Lung (tissue), 11 donors: ENCODE measurements at regions not wholly inside any gene's neighbourhood (a gene's known extent, or its start where the extent isn't known, plus 50 kb on each side); places are given as distances from the start of the nearest gene placed in this dataset.

Source experiments
- ATAC-seq: fragments of 200-7000 bp; cut with Tn5 transposase; one replicate; pipeline ENCODE4 v1.9.1; 2020; ENCODE audit warnings: moderate number of reproducible peaks; ENCODE audit not compliant: insufficient read depth, low FRiP score
- DNase-seq, 3 donors: peaks; one replicate each; pipeline ENCODE4 v3.0.0-alpha.2; 2013 to 2017
- H3K27ac ChIP-seq, 2 donors: one replicate each; pipeline ENCODE4 v1.5.1; 2013; ENCODE audit warnings: mild to moderate bottlenecking in 2 of 2, moderate library complexity in 2 of 2, control low read depth in 1 of 2, inconsistent platforms in 1 of 2, low read depth in 1 of 2, low read length in 1 of 2
- H3K27me3 ChIP-seq, 3 donors: one replicate each; pipeline ENCODE4 v1.5.1; 2013; ENCODE audit warnings: low read length in 2 of 3; ENCODE audit not compliant: control insufficient read depth in 3 of 3, insufficient read depth in 3 of 3
- H3K36me3 ChIP-seq, 4 donors: one replicate each; pipeline ENCODE4 v1.5.1; 2013; ENCODE audit warnings: low read length in 4 of 4, mild to moderate bottlenecking in 1 of 4, moderate library complexity in 1 of 4; ENCODE audit not compliant: control insufficient read depth in 4 of 4, insufficient read depth in 4 of 4
- H3K4me1 ChIP-seq, 5 donors: one replicate each; pipeline ENCODE4 v1.5.1; 2013; ENCODE audit warnings: low read length in 5 of 5, mild to moderate bottlenecking in 2 of 5, moderate library complexity in 1 of 5; ENCODE audit not compliant: control insufficient read depth in 5 of 5, insufficient read depth in 5 of 5
- H3K4me3 ChIP-seq: one replicate; pipeline ENCODE4 v1.5.1; 2013; ENCODE audit warnings: mild to moderate bottlenecking, control low read depth, moderate library complexity
- H3K9ac ChIP-seq, 2 donors: one replicate each; pipeline ENCODE4 v1.5.1; 2013; ENCODE audit warnings: low read length in 2 of 2, control low read depth in 1 of 2; ENCODE audit not compliant: insufficient read depth in 1 of 2
- H3K9me3 ChIP-seq, 4 donors: one replicate each; pipeline ENCODE4 v1.5.1; 2013; ENCODE audit warnings: low read length in 3 of 4, mild to moderate bottlenecking in 1 of 4, moderate library complexity in 1 of 4; ENCODE audit not compliant: control insufficient read depth in 4 of 4, insufficient read depth in 3 of 4
- CTCF ChIP-seq: IDR thresholded peaks from 2 replicates; pipeline ENCODE4 v1.5.1; 2012; ENCODE audit warnings: mild to moderate bottlenecking; ENCODE audit errors: control extremely low read depth, extremely low read depth
- WGBS, 2 donors: extraction: QIAGEN DNeasy Blood & Tissue Kit; methylation state at CpG; one replicate each; pipeline ENCODE4 v1.1.7; 2013; 5-methylcytosine and 5-hydroxymethylcytosine counted together
- donor health status: control.
- donor health status: control.
- donor health status: Bipolar disorder and iron deficiency.
- donor health status: healthy.
- donor health status: DM: yes; HTN: yes; CAD: no.

GRCh38 chr10:83075815-83076355 lies 1063.4 kb upstream of the GHITM start:
- DNase-seq, result peak; percentile 23 to 82 (median 74)

DNA sequence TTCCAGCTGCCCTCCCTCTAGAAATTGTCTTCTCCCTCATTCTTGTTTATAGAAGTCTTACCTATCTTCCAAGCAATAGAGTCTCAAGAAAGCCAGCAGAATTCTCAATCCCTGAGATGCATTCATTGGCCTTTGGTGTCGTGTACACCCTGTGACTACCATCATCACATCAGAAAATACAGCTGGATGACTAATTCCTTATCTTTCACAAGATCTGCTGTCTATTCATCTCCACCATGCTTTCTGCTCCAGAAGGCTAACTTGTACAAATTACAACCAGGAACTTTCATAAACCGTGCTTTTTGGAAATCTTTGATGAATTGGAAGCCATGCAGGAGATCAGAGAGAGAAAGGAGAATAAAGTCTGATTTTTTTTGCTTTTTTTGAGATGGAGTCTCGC lies 1062.9 kb upstream of the GHITM start:
- WGBS, 2 donors, result 74 to 75% methylated on average over 3 of the region's 3 CpGs
- H3K9ac ChIP-seq, result no peak overlapping the region
- H3K4me1 ChIP-seq, result peaks cover 0 to 30% (median 9%) of the 10 kb centered on the region in 5 donors
- H3K27ac ChIP-seq, result no peak overlapping the region
- no peaks in the 10 kb centered on the region for H3K27me3 ChIP-seq
- TF ChIP-seq CTCF, result no peak
- no peak for ATAC-seq
- no peak for DNase-seq
- no peak overlapping the region for H3K4me3 ChIP-seq
- no peaks in the 10 kb centered on the region for H3K36me3 ChIP-seq
- no peaks in the 10 kb centered on the region for H3K9me3 ChIP-seq

More at GRCh38 chr10:83075815-83076355, 1063.4 kb upstream of the GHITM start:
- Histone ChIP-seq H3K9ac (no peak overlapping the region), H3K27ac (no peak overlapping the region), H3K4me1 (peaks cover 0 to 30% (median 9%) of the 10 kb centered on the region in 5 donors), H3K4me3 (no peak overlapping the region), H3K36me3 (no peaks in the 10 kb centered on the region), H3K9me3 (no peaks in the 10 kb centered on the region), H3K27me3 (no peaks in the 10 kb centered on the region)
- no peak for ATAC-seq
- no peak for TF ChIP-seq CTCF

DNA sequence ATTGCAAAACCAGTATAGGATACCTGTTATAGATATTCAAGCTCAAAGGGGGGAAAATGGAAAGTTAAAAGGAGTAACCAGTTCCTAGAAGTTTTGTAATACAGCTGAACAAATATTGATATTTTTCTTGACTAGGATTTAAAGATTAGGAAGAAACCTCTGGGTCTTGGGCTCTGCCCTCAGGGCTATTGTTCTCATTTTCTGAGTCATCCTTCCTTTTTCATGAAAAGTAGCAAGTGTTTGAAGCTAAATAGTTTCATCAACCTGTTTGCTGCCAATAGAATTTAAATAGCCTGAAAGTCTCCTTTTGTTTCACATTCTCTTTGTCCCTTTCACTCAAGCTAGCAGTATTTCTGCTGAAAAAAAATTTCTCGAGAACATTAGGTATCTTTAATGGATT lies 1061.1 kb upstream of the GHITM start:
- H3K27ac ChIP-seq, result no peak overlapping the region
- 84% methylated on average over 1 of the region's 1 CpG for WGBS, 2 donors
- H3K9me3 ChIP-seq, result peaks cover 0 to 2% (median 0%) of the 10 kb centered on the region in 4 donors
- peaks cover 0 to 30% (median 9%) of the 10 kb centered on the region in 5 donors for H3K4me1 ChIP-seq
- H3K4me3 ChIP-seq, result no peak overlapping the region
- no peak overlapping the region for H3K9ac ChIP-seq
- ATAC-seq (no peak), DNase-seq (no peak)
- H3K36me3 ChIP-seq, result no peaks in the 10 kb centered on the region
- no peaks in the 10 kb centered on the region for H3K27me3 ChIP-seq
- no peak for TF ChIP-seq CTCF

DNA sequence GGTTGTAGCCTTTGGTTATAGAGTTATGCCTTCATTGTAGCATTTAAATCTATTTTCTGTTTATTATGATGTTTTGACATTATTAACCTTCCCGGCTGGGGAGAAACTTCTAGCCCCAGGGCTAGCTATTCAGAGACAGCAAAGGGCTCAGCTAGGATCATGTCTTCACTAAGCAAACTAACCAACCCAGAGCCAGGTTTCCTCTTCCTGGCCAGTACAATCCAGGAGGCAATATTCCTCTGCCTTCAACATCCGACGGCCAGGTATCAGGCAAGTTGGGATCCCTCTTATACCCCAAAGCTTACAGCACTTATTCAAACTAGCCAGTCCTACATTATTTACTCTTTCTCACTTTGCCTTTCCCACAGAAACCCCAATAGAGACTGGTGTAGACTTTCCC lies 1060.7 kb upstream of the GHITM start:
- H3K9ac ChIP-seq, result no peak overlapping the region
- 64 to 77% methylated on average over 3 of the region's 3 CpGs for WGBS, 2 donors
- no peak for TF ChIP-seq CTCF
- no peaks in the 10 kb centered on the region for H3K27me3 ChIP-seq
- ATAC-seq (no peak), DNase-seq (no peak)
- peaks cover 0 to 2% (median 0%) of the 10 kb centered on the region in 4 donors for H3K9me3 ChIP-seq
- peaks cover 0 to 29% (median 7%) of the 10 kb centered on the region in 5 donors for H3K4me1 ChIP-seq
- H3K4me3 ChIP-seq, result no peak overlapping the region
- H3K27ac ChIP-seq, result no peak overlapping the region
- H3K36me3 ChIP-seq, result no peaks in the 10 kb centered on the region
